Keratinocyte (primary cell): ENCODE measurements at regions not wholly inside any gene's neighbourhood (a gene's known extent, or its start where the extent isn't known, plus 50 kb on each side); places are given as distances from the start of the nearest gene placed in this dataset.

Source experiments
- EZH2 ChIP-seq: IDR thresholded peaks from one replicate; pipeline ENCODE4 v1.6.1; 2012; ENCODE audit warnings: inconsistent platforms, mild to moderate bottlenecking, low read length, moderate library complexity
- TF ChIP-seq, protein P1 (sequence below), 3 experiments: IDR thresholded peaks in 1 of 3; conservative IDR thresholded peaks in 1 of 3; optimal IDR thresholded peaks in 1 of 3; 2 replicates in 2 of 3; 3 replicates in 1 of 3; pipeline versions ENCODE3 to v1.5.1; 2011; ENCODE audit warnings: low read length in 3 of 3, mild to moderate bottlenecking in 3 of 3, moderate library complexity in 2 of 3, control low read depth in 1 of 3, inconsistent platforms in 1 of 3; ENCODE audit not compliant: insufficient read depth in 2 of 3; ENCODE audit errors: extremely low read depth in 1 of 3

DNA sequence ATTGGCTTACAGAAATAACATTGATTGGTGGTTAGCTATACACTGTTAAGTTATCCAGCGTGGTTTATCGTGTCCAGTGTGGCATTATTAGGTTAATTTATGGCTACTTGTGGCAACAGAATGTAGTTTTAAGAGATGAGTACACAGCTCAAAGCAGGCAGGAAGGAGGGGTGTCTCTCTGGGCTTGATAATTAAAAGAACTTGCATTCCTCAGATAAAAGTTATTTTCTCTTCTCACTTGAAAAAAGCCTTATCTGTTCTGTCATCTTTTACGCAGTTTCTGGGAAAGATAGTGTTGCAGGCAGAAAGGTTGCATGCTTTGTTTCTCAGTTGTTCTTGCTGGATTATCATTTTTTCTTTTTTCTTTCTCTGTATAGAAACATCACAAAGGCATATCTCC, 154.4 kb upstream of the COL3A1 start:
- TF ChIP-seq, protein P1, sequence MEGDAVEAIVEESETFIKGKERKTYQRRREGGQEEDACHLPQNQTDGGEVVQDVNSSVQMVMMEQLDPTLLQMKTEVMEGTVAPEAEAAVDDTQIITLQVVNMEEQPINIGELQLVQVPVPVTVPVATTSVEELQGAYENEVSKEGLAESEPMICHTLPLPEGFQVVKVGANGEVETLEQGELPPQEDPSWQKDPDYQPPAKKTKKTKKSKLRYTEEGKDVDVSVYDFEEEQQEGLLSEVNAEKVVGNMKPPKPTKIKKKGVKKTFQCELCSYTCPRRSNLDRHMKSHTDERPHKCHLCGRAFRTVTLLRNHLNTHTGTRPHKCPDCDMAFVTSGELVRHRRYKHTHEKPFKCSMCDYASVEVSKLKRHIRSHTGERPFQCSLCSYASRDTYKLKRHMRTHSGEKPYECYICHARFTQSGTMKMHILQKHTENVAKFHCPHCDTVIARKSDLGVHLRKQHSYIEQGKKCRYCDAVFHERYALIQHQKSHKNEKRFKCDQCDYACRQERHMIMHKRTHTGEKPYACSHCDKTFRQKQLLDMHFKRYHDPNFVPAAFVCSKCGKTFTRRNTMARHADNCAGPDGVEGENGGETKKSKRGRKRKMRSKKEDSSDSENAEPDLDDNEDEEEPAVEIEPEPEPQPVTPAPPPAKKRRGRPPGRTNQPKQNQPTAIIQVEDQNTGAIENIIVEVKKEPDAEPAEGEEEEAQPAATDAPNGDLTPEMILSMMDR (optimal IDR thresholded peaks at IDR 0.05 in 1 of 3, IDR thresholded peaks at IDR 0.05 in 1 of 3, conservative IDR thresholded peaks at IDR 0.05 in 1 of 3; ENCODE audit: extremely low read depth in 1 of 3, insufficient read depth in 2 of 3, low read length in 3 of 3) = no peak
- no peak for TF ChIP-seq EZH2
